ENCODE measurements at regions not wholly inside any gene's neighbourhood (a gene's known extent, or its start where the extent isn't known, plus 50 kb on each side); places are given as distances from the start of the nearest gene placed in this dataset.

DNA sequence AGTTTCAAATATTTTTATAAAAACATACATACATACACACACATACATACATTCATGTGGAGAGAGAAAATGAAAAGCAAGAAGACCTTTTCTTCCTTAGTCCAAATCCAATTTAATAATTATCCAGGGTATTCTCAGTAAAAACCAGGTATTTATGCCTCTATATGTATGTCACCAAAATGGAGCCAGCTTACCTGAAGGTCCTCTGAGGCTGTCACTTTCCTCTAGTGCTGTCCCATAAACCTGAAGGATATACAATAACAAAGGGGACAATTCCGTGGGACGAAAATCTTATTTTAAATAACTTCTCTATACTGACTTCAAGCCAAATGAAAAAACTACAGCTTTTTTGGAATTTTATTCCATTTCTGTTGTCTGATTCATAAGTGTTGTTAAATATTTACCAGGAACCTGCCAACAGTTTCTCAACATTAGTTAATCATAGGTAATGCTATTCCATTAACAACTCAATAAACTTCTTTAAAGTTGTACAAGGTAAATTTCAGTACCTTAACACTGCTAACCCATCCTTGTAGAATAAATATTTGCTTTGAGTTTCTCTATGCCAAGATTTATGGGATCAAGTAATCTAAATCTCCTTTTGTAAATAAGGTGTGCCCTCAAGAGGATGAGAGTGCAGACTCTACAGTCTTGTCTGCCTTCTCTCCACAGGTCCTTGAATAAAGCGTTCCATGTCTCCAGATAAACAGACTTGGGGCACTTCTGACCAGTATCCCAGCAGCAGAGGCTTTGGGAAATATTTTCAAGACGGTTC is 260.3 kb downstream of the AHR start:
- CTCF ChIA-PET, result no interaction called here
- no TSS peak for BruUV-seq (replicated peaks)

DNA sequence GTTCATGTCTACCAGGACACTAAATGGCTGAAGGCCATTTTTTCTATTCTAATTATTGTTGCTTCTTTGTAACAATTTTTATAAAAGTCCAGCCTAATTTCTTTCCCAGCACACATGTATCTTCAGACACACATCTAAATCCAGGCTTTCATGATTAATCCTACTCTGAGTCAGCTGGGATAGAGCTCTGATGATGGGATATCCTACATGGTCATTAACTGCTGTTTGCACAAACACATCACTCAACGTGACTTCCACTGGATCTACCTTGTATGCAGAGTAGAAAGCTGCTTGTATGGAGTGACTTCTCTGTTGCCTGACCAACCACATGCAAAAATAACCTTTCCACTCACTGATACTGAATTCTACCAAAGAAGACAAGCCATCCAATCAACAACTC is 260.9 kb downstream of the AHR start:
- no peak for TF ChIP-seq EZH2 (IDR thresholded peaks at IDR 0.05; ENCODE audit: borderline replicate concordance, low read depth, low read length, poor library complexity, severe bottlenecking)
- TF ChIP-seq, protein P1, sequence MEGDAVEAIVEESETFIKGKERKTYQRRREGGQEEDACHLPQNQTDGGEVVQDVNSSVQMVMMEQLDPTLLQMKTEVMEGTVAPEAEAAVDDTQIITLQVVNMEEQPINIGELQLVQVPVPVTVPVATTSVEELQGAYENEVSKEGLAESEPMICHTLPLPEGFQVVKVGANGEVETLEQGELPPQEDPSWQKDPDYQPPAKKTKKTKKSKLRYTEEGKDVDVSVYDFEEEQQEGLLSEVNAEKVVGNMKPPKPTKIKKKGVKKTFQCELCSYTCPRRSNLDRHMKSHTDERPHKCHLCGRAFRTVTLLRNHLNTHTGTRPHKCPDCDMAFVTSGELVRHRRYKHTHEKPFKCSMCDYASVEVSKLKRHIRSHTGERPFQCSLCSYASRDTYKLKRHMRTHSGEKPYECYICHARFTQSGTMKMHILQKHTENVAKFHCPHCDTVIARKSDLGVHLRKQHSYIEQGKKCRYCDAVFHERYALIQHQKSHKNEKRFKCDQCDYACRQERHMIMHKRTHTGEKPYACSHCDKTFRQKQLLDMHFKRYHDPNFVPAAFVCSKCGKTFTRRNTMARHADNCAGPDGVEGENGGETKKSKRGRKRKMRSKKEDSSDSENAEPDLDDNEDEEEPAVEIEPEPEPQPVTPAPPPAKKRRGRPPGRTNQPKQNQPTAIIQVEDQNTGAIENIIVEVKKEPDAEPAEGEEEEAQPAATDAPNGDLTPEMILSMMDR (conservative IDR thresholded peaks at IDR 0.05; ENCODE audit: low read depth, low read length), result no peak
- no peak overlapping the region for H3K27ac ChIP-seq (ENCODE audit: low read depth, low read length, poor library complexity, severe bottlenecking)
- CTCF ChIA-PET, result no interaction called here

More for the DNA sequence above, 260.3 kb downstream of the AHR start:
- H3K4me1 ChIP-seq (ENCODE audit: insufficient read depth, low read length, poor library complexity, severe bottlenecking), result no peaks in the 10 kb centered on the region
- no peak overlapping the region for H3K4me3 ChIP-seq (ENCODE audit: low read depth, low read length, poor library complexity, severe bottlenecking)
- POLR2A ChIA-PET (ENCODE audit: low non-redundant PET), result no interaction called here
- TF ChIP-seq EZH2 (IDR thresholded peaks at IDR 0.05; ENCODE audit: borderline replicate concordance, low read depth, low read length, poor library complexity, severe bottlenecking), result no peak
- TF ChIP-seq, protein P1 (conservative IDR thresholded peaks at IDR 0.05; ENCODE audit: low read depth, low read length), result no peak
- intact Hi-C loops (cut with micrococcal nuclease; ENCODE audit: unreplicated experiment), result no loop called here
- H3K9me3 ChIP-seq (ENCODE audit: low read depth, low read length, poor library complexity, severe bottlenecking), result no peaks in the 10 kb centered on the region
- no peaks in the 10 kb centered on the region for H3K27me3 ChIP-seq (replicated peaks; ENCODE audit: insufficient read depth, low read depth, low read length, poor library complexity)
- DNase-seq (ENCODE audit: low spot score), result no peak
- no peaks in the 10 kb centered on the region for H3K36me3 ChIP-seq (ENCODE audit: insufficient read depth, low read length, poor library complexity, severe bottlenecking)
- no peak overlapping the region for H3K27ac ChIP-seq (ENCODE audit: low read depth, low read length, poor library complexity, severe bottlenecking)

DNA sequence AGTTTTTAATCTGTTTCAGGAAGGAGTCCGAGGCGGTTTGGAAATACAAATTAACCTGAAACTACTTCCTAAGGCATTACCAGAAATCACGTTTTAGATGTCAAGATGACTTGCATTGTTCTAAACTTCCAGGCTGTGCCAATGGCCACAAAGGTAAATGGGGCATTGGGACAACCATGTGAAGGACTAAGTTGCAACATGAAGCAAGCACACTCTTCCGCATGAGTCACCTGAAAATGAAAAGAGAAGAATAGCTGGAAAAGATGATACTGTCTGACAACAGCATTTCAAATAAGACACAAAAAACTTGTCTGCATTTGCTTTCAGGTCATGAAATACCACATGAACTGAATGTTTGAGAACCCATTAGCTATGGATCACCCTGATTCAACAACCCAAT is 262.1 kb downstream of the AHR start:
- H3K27me3 ChIP-seq (replicated peaks; ENCODE audit: insufficient read depth, low read depth, low read length, poor library complexity), result no peaks in the 10 kb centered on the region
- ChIA-PET CTCF (no interaction called here), POLR2A (ENCODE audit: low non-redundant PET) (no interaction called here)
- no TSS peak for BruUV-seq (replicated peaks)
- H3K4me3 ChIP-seq (ENCODE audit: low read depth, low read length, poor library complexity, severe bottlenecking), result no peak overlapping the region
- H3K36me3 ChIP-seq (ENCODE audit: insufficient read depth, low read length, poor library complexity, severe bottlenecking), result no peaks in the 10 kb centered on the region
- no peak overlapping the region for H3K27ac ChIP-seq (ENCODE audit: low read depth, low read length, poor library complexity, severe bottlenecking)
- TF ChIP-seq EZH2 (IDR thresholded peaks at IDR 0.05; ENCODE audit: borderline replicate concordance, low read depth, low read length, poor library complexity, severe bottlenecking), result no peak
- TF ChIP-seq, protein P1 (conservative IDR thresholded peaks at IDR 0.05; ENCODE audit: low read depth, low read length), result no peak
- H3K9me3 ChIP-seq (ENCODE audit: low read depth, low read length, poor library complexity, severe bottlenecking), result no peaks in the 10 kb centered on the region
- intact Hi-C loops (cut with micrococcal nuclease; ENCODE audit: unreplicated experiment), result no loop called here
- no peak for DNase-seq (ENCODE audit: low spot score)
- no peaks in the 10 kb centered on the region for H3K4me1 ChIP-seq (ENCODE audit: insufficient read depth, low read length, poor library complexity, severe bottlenecking)

More for the DNA sequence above, 260.9 kb downstream of the AHR start:
- intact Hi-C loops (cut with micrococcal nuclease; ENCODE audit: unreplicated experiment), result no loop called here
- DNase-seq (ENCODE audit: low spot score), result no peak
- Histone ChIP-seq H3K36me3 (ENCODE audit: insufficient read depth, low read length, poor library complexity, severe bottlenecking) (no peaks in the 10 kb centered on the region), H3K9me3 (ENCODE audit: low read depth, low read length, poor library complexity, severe bottlenecking) (no peaks in the 10 kb centered on the region), H3K27me3 (replicated peaks; ENCODE audit: insufficient read depth, low read depth, low read length, poor library complexity) (no peaks in the 10 kb centered on the region), H3K4me3 (ENCODE audit: low read depth, low read length, poor library complexity, severe bottlenecking) (no peak overlapping the region), H3K4me1 (ENCODE audit: insufficient read depth, low read length, poor library complexity, severe bottlenecking) (no peaks in the 10 kb centered on the region)
- no TSS peak for BruUV-seq (replicated peaks)
- POLR2A ChIA-PET (ENCODE audit: low non-redundant PET), result no interaction called here
